Small intestine (tissue), 7 donors: ENCODE measurements at regions not wholly inside any gene's neighbourhood (a gene's known extent, or its start where the extent isn't known, plus 50 kb on each side); places are given as distances from the start of the nearest gene placed in this dataset.

Experiments used
- DNase-seq, 2 donors: peaks; one replicate each; pipeline versions ENCODE4 v3.0.0 to v3.0.0-alpha.2; 2013
- FAIRE-seq: peaks from 2 replicates; lab custom pipeline; 2012; peaks lifted over from hg19 to GRCh38; lab: Jason Lieb, UNC
- H3K27ac ChIP-seq, 3 donors: one replicate each; pipeline ENCODE4 v1.5.1; 2013; ENCODE audit warnings: low read length in 2 of 3, mild to moderate bottlenecking in 2 of 3, control low read depth in 1 of 3, inconsistent platforms in 1 of 3, low read depth in 1 of 3, moderate library complexity in 1 of 3
- H3K27me3 ChIP-seq, 3 donors: one replicate each; pipeline ENCODE4 v1.6.1; 2013; ENCODE audit warnings: low read length in 3 of 3, inconsistent platforms in 1 of 3; ENCODE audit not compliant: control insufficient read depth in 3 of 3, insufficient read depth in 3 of 3
- H3K36me3 ChIP-seq, 3 donors: one replicate each; pipeline ENCODE4 v1.6.1; 2013; ENCODE audit warnings: low read length in 3 of 3, inconsistent platforms in 1 of 3, low read depth in 1 of 3, mild to moderate bottlenecking in 1 of 3, moderate library complexity in 1 of 3; ENCODE audit not compliant: control insufficient read depth in 3 of 3, insufficient read depth in 2 of 3
- H3K4me1 ChIP-seq, 3 donors: one replicate each; pipeline ENCODE4 v1.6.1; 2013; ENCODE audit warnings: low read length in 2 of 3, inconsistent platforms in 1 of 3, low read depth in 1 of 3, mild to moderate bottlenecking in 1 of 3, moderate library complexity in 1 of 3; ENCODE audit not compliant: control insufficient read depth in 3 of 3, insufficient read depth in 2 of 3
- H3K4me3 ChIP-seq, 3 donors: one replicate each; pipeline ENCODE4 v1.5.1; 2013; ENCODE audit warnings: low read length in 3 of 3, control low read depth in 1 of 3, inconsistent platforms in 1 of 3, low read depth in 1 of 3, mild to moderate bottlenecking in 1 of 3, moderate library complexity in 1 of 3
- H3K9me3 ChIP-seq, 2 donors: one replicate each; pipeline ENCODE4 v1.6.1; 2013; ENCODE audit warnings: low read depth in 1 of 2, low read length in 1 of 2; ENCODE audit not compliant: control insufficient read depth in 2 of 2, insufficient read depth in 1 of 2
- WGBS, 3 donors: extraction: QIAGEN DNeasy Blood & Tissue Kit; methylation state at CpG; one replicate each; pipeline ENCODE4 v1.1.7; 2013; 5-methylcytosine and 5-hydroxymethylcytosine counted together
- donor health status: healthy with polysubstance abuse.
- donor health status: control.
- donor health status: control.
- donor health status: Bipolar disorder and iron deficiency.
- donor health status: healthy.

DNA sequence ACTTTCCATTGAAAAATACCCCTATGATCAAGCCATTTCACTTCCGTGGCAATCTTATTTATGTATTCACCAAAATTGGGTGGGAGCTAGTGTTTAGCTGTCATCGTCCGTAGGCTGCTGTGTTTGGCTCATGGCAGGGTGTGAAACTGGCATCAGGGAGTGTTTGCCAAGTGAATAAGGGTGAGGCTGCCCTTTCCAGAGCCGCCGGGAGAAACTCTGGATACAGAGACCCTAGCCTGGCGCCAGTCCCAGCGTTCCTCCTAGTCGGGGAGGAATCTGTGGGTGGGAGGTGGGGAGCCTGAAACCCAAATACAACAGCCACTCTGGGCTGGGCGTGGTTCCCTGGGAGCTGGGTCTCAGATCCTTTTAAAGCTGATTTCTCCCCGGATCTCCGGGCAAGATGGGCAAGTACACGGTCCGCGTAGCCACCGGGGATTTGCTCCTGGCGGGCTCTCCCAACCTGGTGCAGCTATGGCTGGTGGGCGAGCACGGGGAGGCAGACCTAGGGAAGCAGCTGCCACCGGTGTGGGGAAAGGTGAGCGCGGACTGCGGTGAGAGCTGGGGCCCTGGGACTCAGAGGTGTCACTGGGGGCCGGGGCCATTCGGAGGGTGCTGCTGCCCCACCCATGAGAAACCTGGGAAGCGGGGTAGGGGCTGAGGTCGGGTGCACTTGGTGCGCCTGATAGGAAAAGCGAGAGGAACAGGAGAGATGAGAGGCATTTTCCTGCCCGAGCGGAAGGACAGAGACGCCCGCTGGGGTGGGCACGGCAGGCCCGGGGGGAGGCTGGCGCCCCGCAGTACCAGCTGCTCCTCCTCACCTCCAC lies 62.1 kb upstream of the TEKT1 start:
- DNase-seq, result no peak
- Histone ChIP-seq H3K9me3 (no peaks in the 10 kb centered on the region), H3K4me1 (no peaks in the 10 kb centered on the region), H3K36me3 (peaks cover 0 to 8% (median 4%) of the 10 kb centered on the region in 3 donors), H3K27ac (no peak overlapping the region), H3K27me3 (peaks cover 0 to 21% (median 16%) of the 10 kb centered on the region in 3 donors), H3K4me3 (no peak overlapping the region)
- FAIRE-seq, result no peak
- WGBS, 3 donors, result 34 to 65% (median 53%) methylated on average over 34 to 36 of the region's 36 CpGs

DNA sequence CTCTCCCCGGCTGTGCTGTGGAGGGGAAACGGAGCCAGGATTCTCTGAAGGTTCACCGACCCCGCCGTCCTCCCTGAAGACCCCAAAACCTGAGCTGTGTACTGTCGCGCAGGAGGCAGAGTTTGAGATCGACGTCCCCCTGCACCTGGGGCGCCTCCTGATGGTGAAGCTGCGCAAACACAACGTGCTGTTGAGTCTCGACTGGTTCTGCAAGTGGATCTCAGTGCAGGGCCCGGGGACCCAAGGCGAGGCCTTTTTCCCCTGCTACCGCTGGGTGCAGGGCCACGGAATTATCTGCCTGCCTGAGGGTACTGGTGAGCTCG lies 62.6 kb upstream of the TEKT1 start:
- Histone ChIP-seq H3K4me3 (no peak overlapping the region), H3K27ac (no peak overlapping the region), H3K4me1 (no peaks in the 10 kb centered on the region), H3K36me3 (peaks cover 0 to 11% (median 4%) of the 10 kb centered on the region in 3 donors), H3K9me3 (no peaks in the 10 kb centered on the region), H3K27me3 (peaks cover 0 to 21% (median 16%) of the 10 kb centered on the region in 3 donors)
- FAIRE-seq (no peak), DNase-seq (no peak)
- 34 to 56% (median 42%) methylated on average over 18 of the region's 18 CpGs for WGBS, 3 donors

DNA sequence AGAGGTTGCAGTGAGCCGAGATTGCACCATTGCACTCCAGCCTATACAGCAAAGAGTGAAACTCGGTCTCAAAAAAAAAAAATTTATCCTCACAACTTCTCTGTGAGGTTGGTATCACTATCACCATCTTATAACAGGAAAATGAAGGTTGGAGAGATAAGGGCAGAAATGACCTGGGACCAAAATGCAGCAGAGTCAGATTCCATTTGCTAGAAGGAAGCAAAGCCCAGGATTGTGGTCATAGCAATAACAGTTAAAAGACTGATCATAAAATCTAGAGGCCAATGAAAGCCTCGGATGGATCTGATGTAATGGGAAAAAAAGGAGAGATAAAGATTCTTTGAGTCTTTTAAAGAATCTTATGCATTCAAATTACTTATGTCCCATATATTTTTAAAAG lies 69.6 kb upstream of the TEKT1 start:
- Histone ChIP-seq H3K27me3 (peaks cover 0 to 3% (median 0%) of the 10 kb centered on the region in 3 donors), H3K36me3 (peaks cover 0 to 13% (median 4%) of the 10 kb centered on the region in 3 donors), H3K4me3 (no peak overlapping the region), H3K27ac (no peak overlapping the region), H3K4me1 (no peaks in the 10 kb centered on the region), H3K9me3 (no peaks in the 10 kb centered on the region)
- WGBS, 3 donors, result 67 to 76% (median 70%) methylated on average over 3 of the region's 3 CpGs
- no peak for FAIRE-seq
- no peak for DNase-seq

DNA sequence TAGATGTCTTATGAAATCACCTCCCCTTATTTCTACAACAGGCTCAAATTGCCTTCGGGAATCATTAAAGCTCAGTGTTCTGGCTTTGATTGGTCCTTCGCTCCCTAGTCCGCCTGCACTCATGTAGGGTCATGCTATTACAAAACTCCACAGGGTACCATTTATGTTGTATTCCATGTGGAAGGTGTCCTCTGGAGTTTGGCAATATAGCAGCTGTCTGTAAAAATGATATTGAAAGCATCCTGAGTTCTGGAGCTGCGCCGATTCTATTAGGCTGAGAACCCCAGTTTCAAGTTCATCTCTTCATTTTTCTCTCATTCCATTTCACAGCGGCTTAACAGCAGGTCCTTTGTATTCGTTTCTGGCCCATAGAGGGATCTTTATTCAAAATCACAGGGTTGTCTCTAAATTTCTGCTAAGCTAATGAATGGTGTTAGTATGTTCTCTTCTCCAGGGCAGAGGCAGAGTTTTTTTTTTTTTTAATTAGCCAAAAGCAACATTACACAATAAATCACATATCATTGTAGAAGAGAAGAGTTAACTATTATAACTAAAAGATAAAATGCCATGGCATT lies 71.9 kb upstream of the TEKT1 start:
- DNase-seq (no peak), FAIRE-seq (no peak)
- no peak overlapping the region for H3K4me3 ChIP-seq
- WGBS, 3 donors, result 88 to 91% (median 90%) methylated on average over 7 of the region's 7 CpGs
- H3K36me3 ChIP-seq, result peaks cover 0 to 8% (median 0%) of the 10 kb centered on the region in 3 donors
- H3K9me3 ChIP-seq, result no peaks in the 10 kb centered on the region
- no peaks in the 10 kb centered on the region for H3K4me1 ChIP-seq
- H3K27ac ChIP-seq, result no peak overlapping the region
- H3K27me3 ChIP-seq, result no peaks in the 10 kb centered on the region

DNA sequence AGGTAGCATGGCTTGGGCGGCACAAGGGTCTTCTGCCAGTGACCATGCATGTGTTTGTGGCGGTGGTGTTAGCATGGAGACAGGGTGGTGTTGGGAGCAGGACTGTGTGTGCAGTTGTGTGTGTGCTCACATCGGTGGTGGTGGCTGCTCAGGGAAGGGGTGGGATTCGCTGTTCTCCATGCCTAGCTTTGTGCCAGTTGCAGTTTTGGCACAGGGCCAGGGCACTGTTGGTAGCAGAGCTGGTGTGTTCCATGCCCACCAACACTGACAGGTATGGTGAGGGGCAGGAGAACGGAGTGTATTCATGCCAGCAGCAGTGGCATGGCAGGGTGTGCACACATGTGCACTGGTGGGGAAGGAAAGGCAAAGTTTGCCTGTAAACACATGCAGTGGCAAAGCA lies 77.3 kb upstream of the TEKT1 start:
- peaks cover 0 to 3% (median 0%) of the 10 kb centered on the region in 3 donors for H3K36me3 ChIP-seq
- FAIRE-seq (no peak), DNase-seq (no peak)
- peaks cover 0 to 6% of the 10 kb centered on the region in 2 donors for H3K9me3 ChIP-seq
- H3K4me3 ChIP-seq, result no peak overlapping the region
- no peaks in the 10 kb centered on the region for H3K4me1 ChIP-seq
- WGBS, 3 donors, result 88 to 95% (median 95%) methylated on average over 5 of the region's 5 CpGs
- H3K27me3 ChIP-seq, result no peaks in the 10 kb centered on the region
- no peak overlapping the region for H3K27ac ChIP-seq

DNA sequence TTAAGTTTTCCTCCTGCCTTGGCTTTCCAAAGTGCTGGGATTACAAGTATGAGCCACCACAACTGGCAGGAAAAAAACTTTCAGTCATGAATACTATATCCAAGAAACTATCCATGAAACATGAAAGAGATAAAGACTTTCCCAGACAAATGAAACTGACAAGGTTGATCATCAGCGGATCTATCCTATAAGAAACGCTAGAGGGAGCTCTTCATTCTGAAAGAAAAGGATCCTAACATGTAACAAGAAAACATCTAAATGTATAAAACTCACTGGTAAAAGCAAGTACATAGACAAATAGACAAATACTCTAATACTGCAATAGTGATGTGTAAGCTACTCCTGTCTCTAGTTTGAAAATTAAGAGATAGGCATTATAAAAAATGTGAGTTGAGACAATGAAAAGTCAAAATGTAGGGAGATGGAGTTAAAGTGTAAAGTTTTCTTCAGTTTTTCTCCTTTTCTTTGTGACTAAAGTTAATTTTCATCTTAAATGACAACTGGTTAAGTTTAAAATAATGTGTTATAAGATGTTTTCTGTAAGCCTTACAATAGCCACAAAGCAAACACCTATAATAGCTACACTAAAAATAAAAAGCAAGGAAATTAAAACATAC lies 79.6 kb upstream of the TEKT1 start:
- H3K27me3 ChIP-seq, result peaks cover 0 to 2% (median 0%) of the 10 kb centered on the region in 3 donors
- no peak overlapping the region for H3K4me3 ChIP-seq
- WGBS, 3 donors, result 3 to 7% (median 4%) methylated on average over 2 of the region's 2 CpGs
- no peaks in the 10 kb centered on the region for H3K4me1 ChIP-seq
- peak; percentile 38 to 48 for DNase-seq
- H3K27ac ChIP-seq, result no peak overlapping the region
- FAIRE-seq, result no peak
- H3K9me3 ChIP-seq, result peaks cover 0 to 10% of the 10 kb centered on the region in 2 donors
- H3K36me3 ChIP-seq, result peaks cover 0 to 3% (median 0%) of the 10 kb centered on the region in 3 donors

DNA sequence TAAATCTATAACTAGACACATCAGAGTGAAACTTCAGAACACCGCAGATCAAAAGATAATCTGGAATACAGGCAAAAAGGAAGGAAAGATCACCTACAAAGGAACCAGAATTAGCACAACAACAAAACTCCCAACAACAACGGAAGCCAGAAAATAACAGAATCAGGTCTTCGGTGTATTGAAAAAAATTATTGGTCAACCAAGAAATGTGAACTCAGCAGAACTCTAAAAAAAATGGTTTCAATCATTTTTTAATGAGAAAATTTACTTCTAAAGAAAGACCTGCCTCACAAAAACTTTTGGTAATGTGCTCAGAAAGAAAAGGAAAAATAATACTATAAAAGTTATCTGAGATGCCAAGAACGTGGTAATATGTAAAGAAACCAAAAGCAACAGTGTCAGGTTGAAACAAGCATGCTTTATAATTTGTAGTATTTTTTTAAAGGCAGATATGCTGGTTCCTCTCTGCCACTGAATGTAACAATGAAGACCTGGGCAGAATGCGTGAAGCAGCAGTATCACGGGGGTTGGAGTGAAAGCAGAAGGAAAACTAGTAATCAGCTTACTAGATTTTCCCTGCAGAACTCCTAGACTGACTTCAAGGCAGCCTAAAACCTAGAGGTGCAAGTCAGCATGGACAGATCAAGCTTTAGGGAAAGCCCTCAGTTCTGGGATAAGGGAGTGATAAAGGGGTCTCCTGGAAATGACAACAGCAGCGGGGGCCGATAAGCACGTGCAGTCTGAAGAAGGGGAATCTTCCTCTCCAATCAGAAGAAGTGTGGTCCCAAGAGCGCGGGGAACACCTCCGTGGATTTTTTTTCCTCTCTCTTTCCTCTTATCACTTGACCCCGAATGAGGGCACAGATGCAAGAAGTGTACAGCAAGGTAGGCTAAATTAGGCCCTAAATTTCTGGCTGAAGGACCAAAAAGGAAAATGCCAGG lies 80.9 kb upstream of the TEKT1 start:
- 68 to 80% (median 77%) methylated on average over 13 of the region's 13 CpGs for WGBS, 3 donors
- no peak for DNase-seq
- FAIRE-seq, result no peak
- peaks cover 0 to 2% (median 0%) of the 10 kb centered on the region in 3 donors for H3K27me3 ChIP-seq
- H3K4me3 ChIP-seq, result no peak overlapping the region
- peaks cover 0 to 10% of the 10 kb centered on the region in 2 donors for H3K9me3 ChIP-seq
- no peaks in the 10 kb centered on the region for H3K4me1 ChIP-seq
- no peak overlapping the region for H3K27ac ChIP-seq
- H3K36me3 ChIP-seq, result peaks cover 0 to 3% (median 0%) of the 10 kb centered on the region in 3 donors
